Sigmoid colon (tissue), 6 donors: ENCODE measurements at regions not wholly inside any gene's neighbourhood (a gene's known extent, or its start where the extent isn't known, plus 50 kb on each side); places are given as distances from the start of the nearest gene placed in this dataset.

ENCODE experiments used
- DNase-seq: peaks from one replicate; pipeline ENCODE4 v3.0.0-alpha.2; 2019
- H3K27ac ChIP-seq, 4 donors: fragments of 200-600 bp; sonication (generic); one replicate each; pipeline ENCODE4 v1.5.1; 2016 to 2019; ENCODE audit warnings: mild to moderate bottlenecking in 1 of 4
- H3K27me3 ChIP-seq, 3 donors: fragments of 200-600 bp; sonication (generic); one replicate each; pipeline ENCODE4 v1.5.1; 2019; ENCODE audit warnings: mild to moderate bottlenecking in 1 of 3
- H3K36me3 ChIP-seq, 4 donors: fragments of 200-600 bp; sonication (generic); one replicate each; pipeline ENCODE4 v1.5.1; 2016 to 2019
- H3K4me1 ChIP-seq, 4 donors: fragments of 200-600 bp; sonication (generic); one replicate each; pipeline ENCODE4 v1.5.1; 2017 to 2019
- H3K4me3 ChIP-seq, 4 donors: fragments of 200-600 bp; sonication (generic); one replicate each; pipeline ENCODE4 v1.5.1; 2017 to 2019; ENCODE audit warnings: mild to moderate bottlenecking in 2 of 4, moderate library complexity in 1 of 4
- H3K9me3 ChIP-seq, 4 donors: fragments of 200-600 bp in 3 of 4; sonication (generic) in 3 of 4; one replicate each; pipeline versions ENCODE4 v1.5.1 to v1.6.1; 2013 to 2019
- EP300 ChIP-seq, 4 donors: sonication (generic); formaldehyde crosslinking; IDR thresholded peaks; one replicate each; pipeline ENCODE4 v1.6.1; 2017; ENCODE audit warnings: antibody characterized with exemption in 4 of 4
- POLR2A ChIP-seq, 2 donors: fragments of 450-650 bp; IDR thresholded peaks; one replicate each; pipeline ENCODE4 v1.6.1; 2016; ENCODE audit warnings: antibody characterized with exemption in 2 of 2, mild to moderate bottlenecking in 2 of 2, moderate library complexity in 2 of 2
- POLR2AphosphoS5 ChIP-seq, 4 donors: sonication (generic); formaldehyde crosslinking; IDR thresholded peaks; one replicate each; pipeline ENCODE4 v1.6.1; 2017; ENCODE audit warnings: antibody characterized with exemption in 4 of 4
- WGBS, 2 donors: extraction: QIAGEN DNeasy Blood & Tissue Kit; methylation state at CpG; one replicate each; pipeline ENCODE4 v1.1.7; 2013; 5-methylcytosine and 5-hydroxymethylcytosine counted together
- intact Hi-C: fragments of 100-400 bp; cut with DNase I; formaldehyde crosslinking; loops from one replicate; pipeline ENCODE4 v1.15.1; 2023
- TF ChIP-seq, protein P1 (sequence below), 4 experiments: fragments of 450-650 bp in 3 of 4; fragments of 200-600 bp in 1 of 4; IDR thresholded peaks; one replicate each; pipeline ENCODE4 v1.5.1; 2016 to 2019; ENCODE audit warnings: antibody characterized with exemption in 4 of 4, mild to moderate bottlenecking in 3 of 4, moderate library complexity in 2 of 4
- donor health status: healthy with polysubstance abuse.
- donor health status: healthy.

DNA sequence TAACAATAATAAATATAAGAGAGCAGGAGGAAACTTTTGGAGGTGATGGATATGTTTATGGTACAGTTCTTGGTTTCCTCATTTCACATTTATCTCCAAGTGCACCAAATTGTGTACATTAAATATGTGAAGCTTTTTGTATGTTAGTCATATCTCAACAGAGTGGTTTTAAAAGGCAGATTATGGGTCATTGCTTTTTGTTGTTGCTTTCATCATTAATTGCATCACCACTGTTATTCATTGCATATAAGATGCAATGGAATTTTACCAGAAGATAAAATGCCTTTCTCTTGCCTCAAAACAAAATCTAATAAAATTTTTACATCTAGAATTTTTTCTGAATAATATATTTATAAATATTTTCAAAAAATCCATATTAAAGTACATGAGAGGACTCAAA, 1198.9 kb upstream of the GBE1 start:
- Histone ChIP-seq H3K4me1 (no peaks in the 10 kb centered on the region), H3K36me3 (no peaks in the 10 kb centered on the region), H3K9me3 (no peaks in the 10 kb centered on the region), H3K27ac (no peak overlapping the region), H3K27me3 (no peaks in the 10 kb centered on the region), H3K4me3 (no peak overlapping the region)
- DNase-seq, result no peak
- TF ChIP-seq, protein P1, sequence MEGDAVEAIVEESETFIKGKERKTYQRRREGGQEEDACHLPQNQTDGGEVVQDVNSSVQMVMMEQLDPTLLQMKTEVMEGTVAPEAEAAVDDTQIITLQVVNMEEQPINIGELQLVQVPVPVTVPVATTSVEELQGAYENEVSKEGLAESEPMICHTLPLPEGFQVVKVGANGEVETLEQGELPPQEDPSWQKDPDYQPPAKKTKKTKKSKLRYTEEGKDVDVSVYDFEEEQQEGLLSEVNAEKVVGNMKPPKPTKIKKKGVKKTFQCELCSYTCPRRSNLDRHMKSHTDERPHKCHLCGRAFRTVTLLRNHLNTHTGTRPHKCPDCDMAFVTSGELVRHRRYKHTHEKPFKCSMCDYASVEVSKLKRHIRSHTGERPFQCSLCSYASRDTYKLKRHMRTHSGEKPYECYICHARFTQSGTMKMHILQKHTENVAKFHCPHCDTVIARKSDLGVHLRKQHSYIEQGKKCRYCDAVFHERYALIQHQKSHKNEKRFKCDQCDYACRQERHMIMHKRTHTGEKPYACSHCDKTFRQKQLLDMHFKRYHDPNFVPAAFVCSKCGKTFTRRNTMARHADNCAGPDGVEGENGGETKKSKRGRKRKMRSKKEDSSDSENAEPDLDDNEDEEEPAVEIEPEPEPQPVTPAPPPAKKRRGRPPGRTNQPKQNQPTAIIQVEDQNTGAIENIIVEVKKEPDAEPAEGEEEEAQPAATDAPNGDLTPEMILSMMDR (IDR thresholded peaks at IDR 0.05), result no peak
- TF ChIP-seq EP300 (IDR thresholded peaks at IDR 0.05) (no peak), POLR2A (IDR thresholded peaks at IDR 0.05) (no peak), POLR2AphosphoS5 (IDR thresholded peaks at IDR 0.05) (no peak)
- intact Hi-C loops, result no loop called here

- TF ChIP-seq, protein P1 (IDR thresholded peaks at IDR 0.05), result no peak
- TF ChIP-seq POLR2AphosphoS5 (IDR thresholded peaks at IDR 0.05) (no peak), POLR2A (IDR thresholded peaks at IDR 0.05) (no peak), EP300 (IDR thresholded peaks at IDR 0.05) (no peak)
- no peak overlapping the region for H3K27ac ChIP-seq
- WGBS, 2 donors, result 59 to 69% methylated on average over 6 of the region's 6 CpGs
- DNase-seq, result no peak
- no peaks in the 10 kb centered on the region for H3K4me1 ChIP-seq
- no peaks in the 10 kb centered on the region for H3K27me3 ChIP-seq
- H3K9me3 ChIP-seq, result no peaks in the 10 kb centered on the region
- no peak overlapping the region for H3K4me3 ChIP-seq
- H3K36me3 ChIP-seq, result no peaks in the 10 kb centered on the region
- intact Hi-C loops, result no loop called here
These were observed 1196.3 kb upstream of the GBE1 start for GRCh38 chr3:82957696-82958095.

GRCh38 chr3:82957079-82957478, 1195.6 kb upstream of the GBE1 start:
- no peaks in the 10 kb centered on the region for H3K4me1 ChIP-seq
- H3K36me3 ChIP-seq, result no peaks in the 10 kb centered on the region
- H3K4me3 ChIP-seq, result no peak overlapping the region
- H3K27me3 ChIP-seq, result no peaks in the 10 kb centered on the region
- WGBS, 2 donors, result 18 to 26% methylated on average over 1 of the region's 1 CpG
- H3K27ac ChIP-seq, result no peak overlapping the region
- no peaks in the 10 kb centered on the region for H3K9me3 ChIP-seq
- intact Hi-C loops, result no loop called here
- no peak for DNase-seq
- TF ChIP-seq EP300 (IDR thresholded peaks at IDR 0.05) (no peak), POLR2A (IDR thresholded peaks at IDR 0.05) (no peak), POLR2AphosphoS5 (IDR thresholded peaks at IDR 0.05) (no peak)
- TF ChIP-seq, protein P1 (IDR thresholded peaks at IDR 0.05), result no peak

DNA sequence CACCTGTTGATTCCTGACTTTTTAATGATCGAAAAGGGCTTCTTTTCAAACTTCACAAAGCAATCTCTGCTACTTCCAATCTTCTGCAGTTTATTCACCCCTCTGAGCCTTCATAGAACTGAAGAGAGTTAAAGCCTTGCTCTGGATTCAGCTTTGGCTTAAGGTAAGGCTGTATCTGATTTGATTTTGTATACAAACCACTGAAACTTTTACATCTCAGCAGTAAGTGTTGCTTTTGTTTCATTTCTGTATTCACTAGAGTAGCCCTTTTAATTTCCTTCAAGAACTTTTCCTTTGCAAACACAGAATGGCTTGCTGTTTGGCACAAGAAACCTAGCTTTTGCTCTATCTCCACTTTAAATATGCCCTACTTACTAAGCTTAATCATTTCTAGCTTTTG, 1193.0 kb upstream of the GBE1 start:
- H3K9me3 ChIP-seq, result no peaks in the 10 kb centered on the region
- no peak overlapping the region for H3K4me3 ChIP-seq
- H3K27me3 ChIP-seq, result no peaks in the 10 kb centered on the region
- intact Hi-C loops, result no loop called here
- no peak overlapping the region for H3K27ac ChIP-seq
- DNase-seq, result no peak
- TF ChIP-seq POLR2AphosphoS5 (IDR thresholded peaks at IDR 0.05), result no peak
- TF ChIP-seq, protein P1 (IDR thresholded peaks at IDR 0.05), result no peak
- no peak for TF ChIP-seq EP300 (IDR thresholded peaks at IDR 0.05)
- no peak for TF ChIP-seq POLR2A (IDR thresholded peaks at IDR 0.05)
- WGBS, 2 donors, result 88 to 92% methylated on average over 1 of the region's 1 CpG
- no peaks in the 10 kb centered on the region for H3K36me3 ChIP-seq
- H3K4me1 ChIP-seq, result no peaks in the 10 kb centered on the region

DNA sequence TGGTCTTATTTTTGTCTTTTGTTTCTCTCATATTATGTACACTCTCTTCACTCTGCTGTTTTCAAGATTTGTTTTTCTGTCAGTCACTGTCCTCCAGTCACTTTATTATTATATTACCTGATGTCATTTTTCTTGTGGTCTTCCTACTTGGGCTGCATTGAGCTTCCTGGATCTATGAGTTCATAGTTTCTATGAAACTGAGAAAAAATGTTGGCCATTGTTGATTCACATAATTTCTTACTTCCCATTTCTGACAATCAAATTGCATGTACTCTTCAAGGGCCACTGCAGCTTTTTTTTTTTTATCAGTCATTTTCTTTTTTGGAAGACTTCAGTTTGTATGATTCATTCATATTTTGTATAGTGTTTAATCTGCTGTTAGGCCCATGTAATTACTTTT, 1180.6 kb upstream of the GBE1 start:
- DNase-seq, result no peak
- intact Hi-C loops, result no loop called here
- Histone ChIP-seq H3K27me3 (no peaks in the 10 kb centered on the region), H3K4me1 (no peaks in the 10 kb centered on the region), H3K9me3 (peaks cover 0 to 5% (median 1%) of the 10 kb centered on the region in 4 donors), H3K27ac (no peak overlapping the region), H3K4me3 (no peak overlapping the region), H3K36me3 (no peaks in the 10 kb centered on the region)
- TF ChIP-seq POLR2AphosphoS5 (IDR thresholded peaks at IDR 0.05) (no peak), POLR2A (IDR thresholded peaks at IDR 0.05) (no peak), EP300 (IDR thresholded peaks at IDR 0.05) (no peak)
- TF ChIP-seq, protein P1 (IDR thresholded peaks at IDR 0.05), result no peak
